ENCODE measurements at regions not wholly inside any gene's neighbourhood (a gene's known extent, or its start where the extent isn't known, plus 50 kb on each side); places are given as distances from the start of the nearest gene placed in this dataset.

DNA sequence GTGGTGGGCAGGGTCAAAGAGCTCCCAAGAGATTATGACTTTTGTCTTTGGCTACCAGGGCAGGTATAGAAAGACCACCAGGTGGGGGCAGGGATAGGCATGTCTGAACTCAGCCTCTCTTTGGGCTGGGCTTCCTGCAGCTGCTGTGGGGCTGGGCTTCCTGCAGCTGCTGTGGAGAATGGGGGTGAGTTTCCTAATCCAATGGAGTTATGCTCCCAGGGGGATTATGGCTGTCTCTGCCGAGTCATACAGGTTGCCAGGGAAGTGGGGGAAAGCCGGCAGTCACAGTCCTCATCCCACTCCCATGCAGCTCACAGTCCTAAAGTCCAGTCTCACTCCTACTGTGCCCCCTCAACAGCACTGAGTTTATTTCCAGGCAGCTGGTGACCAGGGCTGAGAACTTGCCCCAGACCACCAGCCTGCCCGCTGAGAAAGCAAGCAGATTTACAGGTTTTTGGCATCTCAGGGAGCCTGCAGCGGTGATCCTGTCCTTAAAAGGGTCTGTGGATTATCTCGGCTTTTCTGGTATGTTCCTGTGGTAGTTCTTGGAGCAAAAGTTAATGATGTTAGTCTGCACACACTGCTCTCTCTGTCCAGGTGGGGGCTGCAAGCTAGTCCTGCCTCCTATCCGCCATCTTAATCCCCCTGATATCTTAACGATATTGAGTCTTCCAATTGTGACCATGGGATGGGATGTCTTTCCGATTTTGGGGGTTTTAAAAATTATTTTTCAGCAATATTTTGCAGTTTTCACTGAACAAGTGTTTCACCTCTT lies 133.4 kb downstream of the RTL9 start:
- no peak for DNase-seq (ENCODE audit: extremely low spot score)
- CTCF ChIA-PET, result no interaction called here
- TF ChIP-seq, protein P1, sequence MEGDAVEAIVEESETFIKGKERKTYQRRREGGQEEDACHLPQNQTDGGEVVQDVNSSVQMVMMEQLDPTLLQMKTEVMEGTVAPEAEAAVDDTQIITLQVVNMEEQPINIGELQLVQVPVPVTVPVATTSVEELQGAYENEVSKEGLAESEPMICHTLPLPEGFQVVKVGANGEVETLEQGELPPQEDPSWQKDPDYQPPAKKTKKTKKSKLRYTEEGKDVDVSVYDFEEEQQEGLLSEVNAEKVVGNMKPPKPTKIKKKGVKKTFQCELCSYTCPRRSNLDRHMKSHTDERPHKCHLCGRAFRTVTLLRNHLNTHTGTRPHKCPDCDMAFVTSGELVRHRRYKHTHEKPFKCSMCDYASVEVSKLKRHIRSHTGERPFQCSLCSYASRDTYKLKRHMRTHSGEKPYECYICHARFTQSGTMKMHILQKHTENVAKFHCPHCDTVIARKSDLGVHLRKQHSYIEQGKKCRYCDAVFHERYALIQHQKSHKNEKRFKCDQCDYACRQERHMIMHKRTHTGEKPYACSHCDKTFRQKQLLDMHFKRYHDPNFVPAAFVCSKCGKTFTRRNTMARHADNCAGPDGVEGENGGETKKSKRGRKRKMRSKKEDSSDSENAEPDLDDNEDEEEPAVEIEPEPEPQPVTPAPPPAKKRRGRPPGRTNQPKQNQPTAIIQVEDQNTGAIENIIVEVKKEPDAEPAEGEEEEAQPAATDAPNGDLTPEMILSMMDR (IDR thresholded peaks at IDR 0.05; ENCODE audit: control extremely low read depth, extremely low read depth, low read depth, missing control alignments), result no peak
- POLR2A ChIA-PET, result no interaction called here

GRCh38 chrX:110504947-110505346 lies 146.3 kb downstream of the RTL9 start:
- DNase-seq (ENCODE audit: extremely low spot score), result no peak
- ChIA-PET POLR2A (no interaction called here), CTCF (no interaction called here)
- TF ChIP-seq, protein P1 (IDR thresholded peaks at IDR 0.05; ENCODE audit: control extremely low read depth, extremely low read depth, low read depth, missing control alignments), result no peak

GRCh38 chrX:110509755-110510532 lies 151.3 kb downstream of the RTL9 start:
- ChIA-PET POLR2A (no interaction called here), CTCF (no interaction called here)
- no peak for DNase-seq (ENCODE audit: extremely low spot score)
- TF ChIP-seq, protein P1 (IDR thresholded peaks at IDR 0.05; ENCODE audit: control extremely low read depth, extremely low read depth, low read depth, missing control alignments), result no peak

- no peak for DNase-seq (ENCODE audit: extremely low spot score)
- TF ChIP-seq, protein P1 (IDR thresholded peaks at IDR 0.05; ENCODE audit: control extremely low read depth, extremely low read depth, low read depth, missing control alignments), result no peak
- ChIA-PET POLR2A (no interaction called here), CTCF (interaction anchor here (1.0 to 1.6 kb wide), 2 partner anchors 12 to 336 kb away, joined by 3 to 4 read pairs; no protein-coding TSS in a partner anchor)
Measured at GRCh38 chrX:110511238-110511637, 152.6 kb downstream of the RTL9 start.

- ChIA-PET POLR2A (no interaction called here), CTCF (interaction anchor here (0.6 to 1.6 kb wide), 2 partner anchors 13 to 335 kb away, joined by 3 read pairs; no protein-coding TSS in a partner anchor)
- no peak for DNase-seq (ENCODE audit: extremely low spot score)
- TF ChIP-seq, protein P1 (IDR thresholded peaks at IDR 0.05; ENCODE audit: control extremely low read depth, extremely low read depth, low read depth, missing control alignments), result no peak
Measured at GRCh38 chrX:110512341-110512740, 153.7 kb downstream of the RTL9 start.

DNA sequence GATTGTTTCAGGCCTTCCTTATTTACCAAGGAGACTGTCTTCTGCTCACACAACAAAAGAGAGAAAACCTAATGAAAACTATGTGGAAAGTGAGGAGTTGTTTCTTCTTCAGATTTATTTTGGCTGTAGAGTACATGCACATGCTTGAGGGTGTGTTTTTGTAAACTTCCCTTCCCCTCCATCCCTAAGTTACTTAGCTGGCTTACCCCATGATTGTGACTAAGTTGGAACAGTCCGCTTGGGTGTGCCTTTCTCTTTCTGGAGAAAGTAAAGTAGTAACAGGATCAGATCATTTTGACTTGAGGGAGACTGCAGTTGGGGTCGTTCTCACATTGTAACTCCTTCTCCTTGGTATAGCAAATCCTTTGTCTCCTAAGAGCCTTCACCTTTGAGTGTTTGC lies 155.9 kb downstream of the RTL9 start:
- ChIA-PET CTCF (no interaction called here), POLR2A (no interaction called here)
- DNase-seq (ENCODE audit: extremely low spot score), result no peak
- TF ChIP-seq, protein P1 (IDR thresholded peaks at IDR 0.05; ENCODE audit: control extremely low read depth, extremely low read depth, low read depth, missing control alignments), result no peak

All from GM10248 (cell line).